ENCODE measurements at regions not wholly inside any gene's neighbourhood (a gene's known extent, or its start where the extent isn't known, plus 50 kb on each side); places are given as distances from the start of the nearest gene placed in this dataset.

DNA sequence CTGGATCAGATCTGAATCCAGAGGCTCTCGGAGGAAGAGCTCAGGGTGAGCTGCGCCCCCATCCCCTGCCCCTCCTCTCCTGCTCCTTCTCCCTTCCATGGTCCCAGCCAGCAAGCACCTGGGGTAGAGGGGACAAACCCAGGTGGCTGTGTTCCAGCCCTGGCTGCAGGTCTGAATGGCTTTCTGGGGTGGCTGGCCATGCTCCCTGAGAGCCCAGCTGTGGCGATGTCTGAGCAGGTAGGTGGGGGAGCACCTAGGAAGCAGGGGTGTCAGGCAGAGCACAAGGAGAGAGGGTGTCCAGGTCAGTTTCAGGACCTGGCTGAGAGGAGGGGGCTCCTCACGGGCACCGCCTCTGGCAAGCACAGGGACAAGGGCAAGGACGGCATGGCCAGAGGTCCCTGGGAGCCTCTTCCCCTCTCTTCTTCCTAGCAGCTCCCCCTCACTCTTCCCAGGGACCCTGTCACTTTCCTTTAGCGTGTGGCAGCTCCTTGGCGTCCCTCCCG is 310.0 kb downstream of the SEC14L1 start:
- DNase-seq = no peak

DNA sequence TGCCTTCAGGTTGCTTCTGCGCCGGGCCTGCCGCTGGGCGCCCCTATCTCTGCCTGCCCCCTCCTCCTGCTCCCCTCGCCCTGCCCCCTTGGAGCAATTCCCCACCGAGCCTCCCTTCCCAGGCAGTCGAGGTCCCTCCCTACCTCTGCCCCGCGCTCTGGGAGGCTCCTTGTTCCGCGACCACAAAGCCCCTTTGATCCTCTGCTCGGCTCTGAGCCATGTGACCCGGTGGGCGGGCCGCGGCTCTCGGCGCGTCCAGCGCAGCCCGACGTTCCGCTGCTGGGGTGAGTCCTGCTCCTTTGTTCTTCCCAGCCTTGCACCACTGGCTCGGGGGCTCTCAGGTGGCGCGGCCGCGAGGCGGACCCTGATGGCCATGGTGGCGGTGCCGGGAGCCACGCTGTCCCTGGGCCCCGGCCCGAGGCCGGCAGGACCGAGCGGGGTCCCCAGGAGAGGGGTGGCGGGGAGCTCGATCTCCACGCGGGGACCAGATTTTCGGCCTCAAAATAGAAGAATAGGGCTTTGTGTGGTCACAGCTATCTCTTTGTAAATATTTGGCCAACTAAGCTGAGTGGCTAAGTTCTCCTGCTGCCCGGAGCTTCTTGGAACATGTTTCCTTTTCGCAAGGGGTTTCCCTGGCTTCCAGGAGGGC is 310.6 kb downstream of the SEC14L1 start:
- DNase-seq = no peak

DNA sequence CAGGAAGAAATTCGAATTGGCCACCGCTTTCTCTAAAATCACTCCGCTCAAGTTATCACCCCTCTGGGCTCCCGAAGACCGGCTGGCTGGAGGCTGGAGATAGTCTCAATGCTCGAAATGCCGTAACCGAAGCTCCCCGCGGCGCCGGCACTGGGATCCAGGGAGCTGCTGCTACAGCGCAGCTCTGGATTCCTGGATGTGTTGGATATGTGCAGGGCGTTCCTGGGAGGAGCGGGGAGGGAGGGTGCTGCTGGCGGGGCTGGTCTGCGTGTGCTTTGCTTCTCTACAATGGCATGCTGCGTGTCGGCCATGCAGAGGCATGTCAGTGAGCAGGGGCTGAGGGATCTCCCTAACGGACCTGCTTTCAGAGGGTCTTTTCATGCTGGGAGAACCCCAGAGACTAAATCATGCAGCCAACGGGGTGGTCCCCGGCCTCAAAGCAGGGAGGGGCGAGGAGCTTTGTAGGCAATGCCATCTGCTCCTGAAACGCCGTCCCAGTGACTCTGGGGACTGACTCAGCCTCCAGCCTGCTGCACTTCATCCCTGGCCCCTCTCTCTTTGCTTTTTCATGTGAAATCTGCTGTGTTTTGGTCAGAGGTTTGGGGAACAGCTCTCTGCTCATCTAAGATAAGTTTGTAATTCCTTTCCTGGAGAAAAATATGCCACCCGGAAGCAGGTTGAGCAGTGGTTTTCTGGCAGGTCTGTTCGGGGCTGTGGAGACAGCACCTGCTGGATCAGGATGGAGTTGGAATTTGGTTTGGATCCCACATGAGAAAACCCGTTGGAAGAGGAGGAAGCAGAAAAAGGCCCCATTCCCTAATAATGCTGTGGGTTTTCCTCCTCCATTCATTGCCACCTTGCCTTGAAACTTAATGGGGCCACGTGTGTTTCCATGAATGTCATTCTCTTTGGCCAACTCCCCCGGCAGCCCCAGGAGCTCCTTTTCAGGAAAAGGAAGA is 311.4 kb downstream of the SEC14L1 start:
- no peak for DNase-seq

DNA sequence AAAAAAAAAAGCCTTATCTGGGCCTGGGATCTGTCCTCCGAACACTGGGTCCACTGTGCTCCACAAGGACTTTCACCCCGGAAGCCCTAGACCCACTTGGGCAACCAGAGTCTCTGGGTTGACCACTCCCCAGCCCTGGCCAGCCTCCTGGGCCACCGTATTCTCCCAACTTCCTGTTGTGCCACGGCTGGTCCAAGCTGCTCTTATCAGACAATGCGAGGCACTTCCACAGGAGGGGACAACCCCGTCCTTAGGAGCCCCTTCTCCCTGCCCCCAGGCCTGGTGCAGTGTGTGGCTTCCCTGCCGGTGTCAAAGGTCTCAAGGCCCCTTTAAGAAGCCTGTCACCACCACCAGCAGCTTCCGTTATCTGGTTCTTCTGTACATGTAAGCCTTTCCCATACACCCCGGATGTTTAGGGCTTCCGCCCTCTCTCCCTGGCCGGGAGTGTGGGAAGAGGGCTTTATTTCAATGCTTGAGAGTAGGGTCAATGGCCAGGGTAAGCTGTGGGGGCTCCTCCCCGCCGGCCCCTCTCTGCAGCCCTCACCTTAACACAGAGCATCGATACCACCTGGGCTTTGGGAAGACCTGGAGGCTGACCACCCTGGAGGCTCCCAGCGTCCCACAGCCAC is 313.0 kb downstream of the SEC14L1 start:
- no peak for DNase-seq

DNA sequence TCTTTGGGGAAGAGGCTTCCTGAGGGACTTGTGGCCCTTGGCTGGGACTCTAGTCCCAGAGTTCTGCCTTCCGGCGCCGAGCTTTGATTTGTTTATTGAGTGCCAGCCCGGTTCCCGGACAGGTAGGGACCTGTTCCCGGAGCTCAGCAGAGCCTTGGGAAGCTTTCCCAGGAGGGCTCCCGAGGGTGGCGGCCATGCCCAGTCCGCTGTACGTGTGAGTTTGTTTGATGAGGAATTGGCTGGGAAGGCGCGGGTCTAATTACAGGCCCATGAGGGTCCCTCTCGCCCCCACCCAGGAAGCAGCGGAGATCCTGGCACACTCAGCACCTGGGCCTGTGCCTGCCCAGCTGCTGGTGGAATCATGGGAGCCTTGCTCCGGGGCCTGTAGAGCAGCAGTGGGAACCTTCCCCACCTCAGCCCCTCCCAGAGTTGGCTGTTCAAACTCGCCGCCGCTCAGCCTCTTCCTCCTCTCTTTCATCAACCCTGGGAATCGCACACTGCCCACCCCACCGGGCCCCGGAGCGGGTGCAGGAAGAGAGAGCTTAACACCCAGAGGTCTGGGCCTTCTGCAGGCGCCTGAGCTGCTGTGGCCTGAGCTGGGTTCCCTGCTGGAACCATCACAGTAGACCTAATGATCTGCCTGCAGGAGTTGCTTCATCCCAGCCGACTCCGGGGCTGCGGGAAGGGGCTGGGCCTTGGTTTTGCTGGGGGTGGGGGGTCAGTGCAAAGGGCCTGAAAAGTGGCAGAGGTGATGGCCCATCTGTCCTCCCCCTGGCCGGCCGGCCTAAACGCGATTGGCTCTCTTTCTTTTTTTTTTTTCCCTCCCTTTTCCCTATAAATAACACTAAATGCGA is 313.7 kb downstream of the SEC14L1 start:
- DNase-seq = no peak

DNA sequence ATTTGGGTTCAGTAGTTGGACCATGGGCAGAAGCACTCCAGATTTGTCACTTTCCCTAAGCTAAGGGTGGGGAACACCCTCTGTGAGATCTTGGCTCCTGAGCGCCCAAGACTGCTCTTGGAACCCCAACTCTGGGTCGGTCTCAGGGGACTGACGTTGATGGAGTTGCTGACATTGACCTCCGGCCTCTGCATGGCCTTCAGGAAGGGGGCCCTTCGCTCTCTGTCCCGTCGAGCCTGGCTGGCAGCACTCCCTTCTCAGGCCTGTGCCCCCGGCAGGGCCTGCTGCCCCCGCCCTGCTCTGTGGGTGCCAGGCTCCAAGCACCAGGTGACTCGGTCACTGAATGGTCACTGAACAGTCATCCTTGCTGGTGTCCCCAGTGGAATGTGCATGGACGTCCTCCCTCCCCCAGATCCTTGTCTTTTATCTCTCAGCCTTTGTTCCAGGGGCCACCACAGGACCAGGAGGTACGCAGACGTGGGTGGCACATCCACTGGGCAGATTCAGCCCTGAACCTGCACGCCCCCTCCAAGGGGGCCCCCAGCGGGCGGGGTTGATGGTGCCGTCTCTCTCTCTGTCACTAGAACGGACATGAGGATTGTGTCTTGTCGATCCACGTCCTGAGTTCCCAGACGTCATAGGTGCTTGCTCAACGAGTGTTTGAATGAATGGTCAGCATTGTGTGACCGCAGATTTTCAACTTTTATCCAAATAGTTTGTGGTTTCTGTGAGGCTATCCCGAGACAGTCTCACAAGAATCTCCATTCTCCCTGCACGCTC is 314.5 kb downstream of the SEC14L1 start:
- no peak for DNase-seq

DNA sequence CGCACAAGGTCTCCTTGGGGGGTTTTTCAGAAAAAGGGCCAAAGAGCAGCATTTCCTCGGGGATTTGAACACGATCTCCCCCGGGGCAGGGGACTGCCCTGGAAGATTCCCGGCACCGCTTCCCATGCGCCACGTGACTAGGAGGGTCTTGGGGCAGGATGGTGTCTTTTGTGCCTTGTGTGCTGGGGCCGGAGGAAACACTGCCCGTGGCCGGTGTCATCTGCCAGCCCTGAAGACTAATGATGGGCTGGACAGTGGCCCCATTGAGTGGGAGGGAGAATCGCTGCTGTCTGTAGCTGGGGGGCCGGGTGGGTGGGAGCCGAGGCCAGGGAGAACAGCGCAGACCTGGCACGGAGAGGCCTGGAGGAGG is 315.1 kb downstream of the SEC14L1 start:
- DNase-seq = no peak

DNA sequence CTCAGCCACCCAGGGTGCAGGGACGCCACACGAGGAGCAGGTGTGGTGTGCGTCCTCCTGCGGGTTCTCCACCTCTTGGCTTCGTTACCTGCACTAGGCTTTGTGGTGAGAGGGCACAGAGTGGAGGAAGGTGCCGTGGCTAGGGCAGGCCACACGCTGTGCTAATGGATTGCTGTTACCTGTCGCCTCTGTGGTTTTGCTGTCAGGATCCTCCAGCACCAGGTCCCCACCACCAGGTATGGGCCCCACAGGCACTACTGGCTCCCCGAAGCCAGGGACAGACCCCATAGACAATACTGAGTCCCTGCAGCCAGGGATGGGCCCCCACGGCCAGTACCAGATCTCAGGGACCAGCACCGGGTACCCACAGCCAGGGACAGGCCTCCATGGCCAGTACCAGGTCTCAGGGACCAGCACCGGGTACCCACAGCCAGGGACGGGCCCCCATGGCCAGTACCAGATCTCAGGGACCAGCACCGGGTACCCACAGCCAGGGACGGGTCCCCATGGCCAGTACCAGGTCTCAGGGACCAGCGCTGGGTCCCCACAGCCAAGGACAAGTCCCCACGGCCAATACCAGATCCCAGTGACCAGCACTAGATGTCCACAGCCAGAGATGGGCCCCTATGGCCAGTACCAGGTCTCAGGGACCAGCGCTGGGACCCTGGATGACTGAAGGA is 315.6 kb downstream of the SEC14L1 start:
- DNase-seq = no peak

DNA sequence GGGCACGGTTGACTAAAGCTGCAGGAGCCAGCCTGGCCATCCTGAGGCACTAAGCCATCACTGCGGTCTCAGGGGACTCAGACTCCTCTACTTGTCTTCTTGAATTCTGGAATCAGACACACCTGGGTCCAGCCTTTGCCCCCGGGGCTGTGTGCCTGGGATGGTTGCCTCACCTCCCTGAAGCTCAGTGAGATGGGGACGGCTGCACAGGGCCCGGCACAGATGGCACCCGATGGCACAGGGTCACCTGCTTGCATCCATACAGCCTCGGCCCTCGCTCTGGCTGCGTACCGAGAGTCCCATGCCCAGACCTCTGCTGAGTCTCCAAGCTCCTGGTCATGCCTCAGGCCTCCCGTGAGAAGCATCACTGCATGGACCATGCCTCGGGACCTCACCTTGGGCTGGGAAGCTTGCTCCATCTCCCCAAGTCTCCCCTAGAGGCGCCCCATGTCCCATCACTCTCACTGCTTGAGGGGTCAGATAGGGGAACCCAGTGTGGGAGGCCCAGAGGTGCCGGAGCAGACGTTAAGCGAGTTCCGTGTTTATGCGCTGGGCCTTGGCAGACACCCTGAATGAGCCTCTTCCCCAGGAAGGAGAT is 316.3 kb downstream of the SEC14L1 start:
- DNase-seq = no peak

DNA sequence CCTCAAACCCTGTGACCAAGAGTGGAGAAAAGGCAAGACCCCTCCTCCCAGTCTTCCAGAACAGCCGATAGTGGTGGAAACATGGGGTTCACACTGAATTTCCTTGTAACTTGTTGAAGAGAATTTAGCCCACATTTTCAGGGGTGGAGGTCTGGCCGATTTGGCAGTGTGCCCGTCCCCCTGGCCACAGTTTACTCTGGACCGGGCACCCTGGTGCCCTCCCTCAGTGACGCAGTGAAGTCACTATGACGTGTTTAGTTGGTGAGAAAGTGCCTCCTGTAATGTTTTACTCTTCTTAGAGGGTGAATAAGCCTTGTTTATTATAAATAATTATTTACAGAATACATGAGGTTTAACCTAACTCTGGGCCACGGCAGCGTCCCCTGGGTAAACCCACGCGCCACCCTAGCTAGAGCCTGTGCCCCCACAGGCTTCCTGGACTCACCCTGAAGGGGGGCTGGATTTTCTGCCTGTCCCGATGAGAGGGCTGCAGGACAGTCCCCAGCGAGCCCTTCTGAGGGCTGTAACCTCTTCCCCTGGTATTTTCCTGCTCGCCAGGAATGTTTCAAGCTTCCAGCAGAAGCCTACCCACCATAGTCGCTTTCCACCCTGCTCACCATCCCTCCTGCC is 316.9 kb downstream of the SEC14L1 start:
- no peak for DNase-seq

DNA sequence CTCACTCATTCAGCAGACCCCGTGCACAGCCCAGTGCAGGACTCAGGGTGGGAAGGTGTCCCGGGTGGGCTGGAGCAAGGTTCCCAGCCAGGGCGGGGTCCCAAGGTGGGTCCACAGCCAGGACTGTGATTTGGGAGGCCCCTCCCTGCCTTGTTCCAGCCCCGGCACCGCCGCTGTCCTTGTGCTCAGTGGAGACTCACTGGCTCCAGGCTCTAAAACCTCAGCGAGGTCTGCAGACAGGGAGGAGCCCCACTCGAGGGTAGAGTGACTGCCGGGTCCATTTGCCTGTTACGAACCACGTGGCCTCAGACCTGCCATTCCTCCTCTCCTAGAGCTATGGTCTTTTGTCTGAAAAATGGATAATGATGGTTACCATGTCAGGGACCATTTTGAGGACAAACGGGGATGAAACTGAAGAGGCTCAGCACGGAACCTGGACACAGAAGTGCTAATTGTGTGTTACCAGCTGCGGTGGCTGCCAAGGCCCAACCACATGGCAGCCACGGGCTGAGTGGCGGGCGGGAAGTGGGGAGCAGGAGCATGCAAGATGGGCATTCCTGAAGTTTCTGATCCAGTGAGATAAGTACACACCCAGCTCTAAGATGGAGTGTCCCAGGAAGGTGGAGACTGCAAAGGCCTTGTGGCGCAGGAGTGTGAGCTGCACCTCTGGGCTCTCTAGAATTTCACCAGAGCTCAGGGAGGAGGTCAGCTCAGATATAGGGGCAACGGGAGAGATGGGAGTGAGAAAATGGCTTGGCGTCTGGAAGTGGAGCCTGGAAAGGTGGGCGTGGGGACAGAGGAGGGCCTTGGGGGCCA is 317.6 kb downstream of the SEC14L1 start:
- no peak for DNase-seq

DNA sequence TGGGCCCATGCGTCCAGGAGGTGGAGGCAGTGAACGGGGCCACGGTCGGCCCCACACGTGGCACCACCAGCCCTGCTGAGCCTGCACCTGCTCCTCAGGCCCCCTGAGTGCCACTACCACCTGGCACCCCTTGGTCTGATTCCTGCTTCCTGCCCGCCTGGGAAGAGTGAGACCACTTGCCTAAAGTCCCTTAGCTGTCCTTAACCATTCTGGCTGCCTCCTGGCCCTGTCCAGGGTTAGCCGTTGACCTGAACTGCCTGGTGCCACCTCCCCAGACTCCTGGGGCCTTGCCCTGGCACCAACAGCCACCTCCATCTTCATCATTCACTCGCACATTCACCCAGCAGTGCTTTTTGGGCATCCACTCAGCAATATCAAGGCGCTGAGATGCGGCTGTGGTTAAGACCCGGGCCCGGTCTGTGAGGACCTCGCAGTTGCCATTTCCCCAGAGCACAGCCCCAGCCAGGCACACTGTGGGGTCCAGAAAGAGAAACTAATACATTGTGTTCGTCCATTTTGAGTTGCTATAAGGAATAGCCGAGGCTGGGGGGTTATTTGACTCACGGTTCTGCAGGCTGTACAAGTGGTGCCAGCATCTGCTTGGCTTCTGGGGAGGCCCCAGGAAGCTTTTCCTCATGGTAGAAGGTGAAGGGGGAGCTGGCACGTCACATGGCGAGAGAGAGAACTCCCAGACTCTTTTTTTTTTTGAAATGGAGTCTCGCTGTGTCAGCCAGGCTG is 318.4 kb downstream of the SEC14L1 start:
- no peak for DNase-seq

DNA sequence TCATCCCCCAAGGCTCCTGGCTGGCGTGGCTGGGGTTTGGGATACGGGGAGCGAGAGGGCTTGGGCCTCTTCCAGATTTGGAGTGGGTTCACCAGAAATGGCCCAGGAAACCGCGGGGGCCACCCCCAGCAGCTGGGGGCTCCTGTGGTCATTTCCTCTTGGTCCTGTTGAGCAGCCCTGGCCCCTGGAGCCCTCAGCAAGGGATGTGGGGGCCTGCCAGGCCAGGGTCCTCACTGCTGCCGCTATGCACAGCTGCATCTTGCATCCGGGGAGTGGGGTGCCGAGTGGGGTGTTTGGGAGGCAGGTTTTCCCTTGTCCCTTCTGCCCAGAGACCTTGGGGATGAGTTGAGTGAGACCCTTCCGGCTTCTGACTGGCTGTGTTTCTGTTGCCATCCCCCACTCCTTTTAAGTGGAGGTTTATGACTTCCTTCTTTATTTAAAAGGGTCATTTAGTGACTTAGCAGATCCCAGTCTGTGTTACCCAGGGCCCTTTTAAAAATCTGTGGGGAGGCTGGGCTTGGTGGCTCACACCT is 319.8 kb downstream of the SEC14L1 start:
- DNase-seq = no peak

DNA sequence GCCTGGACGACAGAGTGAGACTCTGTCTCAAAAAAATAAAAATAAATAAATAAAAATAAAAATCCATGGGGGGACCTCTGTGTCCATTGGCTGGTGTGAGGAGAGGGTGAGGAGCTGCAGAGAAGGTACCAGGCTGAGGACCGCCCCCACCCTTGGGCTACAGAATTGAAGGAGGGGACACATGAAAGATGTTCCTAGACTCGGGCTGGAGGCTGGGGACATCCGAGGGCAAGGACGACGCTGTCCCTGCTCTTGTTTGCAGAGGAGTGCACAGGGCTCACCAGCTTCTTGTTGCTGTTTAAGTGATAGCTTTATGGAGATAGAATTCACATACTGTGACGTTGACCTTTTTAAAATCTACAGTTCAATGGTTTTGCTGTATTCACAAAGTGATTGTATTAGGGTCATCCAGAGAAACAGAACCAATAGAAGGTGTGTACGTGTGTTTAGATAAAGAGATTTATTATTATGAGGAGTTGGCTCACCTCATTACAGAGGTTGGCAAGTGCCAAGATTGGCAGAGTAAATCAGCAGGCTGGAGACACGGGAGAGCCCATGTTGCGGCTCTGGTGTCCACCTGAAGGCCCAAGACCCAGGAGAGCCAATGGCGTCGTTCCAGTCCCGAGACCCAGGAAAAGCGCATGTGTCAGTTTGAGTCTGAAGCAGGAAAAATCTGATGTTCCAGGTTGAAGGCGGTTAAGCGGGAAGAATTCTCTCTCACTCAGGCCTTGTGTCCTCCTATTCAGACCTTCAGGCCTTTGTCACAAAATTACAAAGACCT is 320.7 kb downstream of the SEC14L1 start:
- DNase-seq = no peak

DNA sequence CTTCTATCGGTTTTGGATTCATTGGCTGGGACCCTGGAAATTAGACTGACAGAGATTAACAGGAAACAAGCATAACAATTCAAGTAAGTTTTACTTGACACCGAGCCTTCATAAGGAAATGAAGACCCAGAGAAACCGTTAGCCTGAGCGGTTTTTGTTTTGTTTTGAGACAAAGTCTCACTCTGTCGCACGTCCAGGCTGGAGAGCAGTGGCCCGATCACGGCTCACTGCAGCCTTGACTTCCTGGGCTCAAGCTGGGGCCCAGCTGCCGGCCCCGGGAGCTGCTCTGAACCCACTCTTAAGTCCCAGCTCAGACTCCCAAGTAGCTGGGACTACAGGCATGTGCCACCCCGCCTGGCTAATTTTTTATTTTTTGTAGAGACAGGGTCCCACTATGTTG is 321.3 kb downstream of the SEC14L1 start:
- no peak for DNase-seq

DNA sequence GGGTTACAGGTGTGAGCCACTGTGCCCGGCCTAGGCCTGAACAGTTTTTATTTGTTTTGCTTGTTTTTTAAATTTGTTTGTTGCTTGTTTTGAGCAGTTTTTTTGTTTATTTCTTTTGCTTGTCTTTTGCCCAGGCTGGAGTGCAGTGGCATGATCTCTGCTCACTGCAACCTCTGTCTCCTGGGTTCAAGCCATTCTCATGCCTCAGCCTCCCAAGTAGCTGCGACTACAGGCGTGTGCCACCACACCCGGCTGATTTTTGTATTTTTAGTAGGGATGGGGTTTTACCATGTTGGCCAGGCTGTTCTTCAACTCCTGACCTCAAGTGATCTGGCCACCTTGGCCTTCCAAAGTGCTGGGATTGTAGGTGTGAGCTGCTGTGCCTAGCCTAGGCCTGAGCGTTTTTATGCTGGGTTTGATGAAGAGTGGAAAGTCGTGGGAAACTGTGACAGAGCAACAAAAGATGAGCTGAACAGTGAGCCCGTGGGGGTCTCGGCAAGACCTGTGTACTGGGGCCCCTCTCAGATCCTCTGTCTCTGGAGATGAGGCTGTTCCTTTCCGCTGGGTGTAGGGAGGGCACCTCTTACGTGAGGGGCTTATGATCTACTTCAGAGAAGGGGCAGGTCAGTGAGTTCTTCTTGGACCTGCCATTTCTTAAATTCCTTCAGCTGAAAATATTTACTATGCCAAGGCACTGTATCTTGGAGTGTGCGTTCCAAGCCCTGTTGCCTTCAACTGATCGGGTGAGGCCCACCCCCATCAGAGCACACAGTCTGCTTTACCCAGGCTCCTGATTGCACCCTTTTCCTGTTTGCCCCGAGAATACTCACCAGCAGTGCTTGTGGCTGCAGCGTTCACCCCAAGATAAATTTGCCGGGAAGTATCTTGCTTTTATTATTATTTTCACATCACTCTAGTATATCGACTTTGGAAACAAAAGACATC is 322.1 kb downstream of the SEC14L1 start:
- no peak for DNase-seq

DNA sequence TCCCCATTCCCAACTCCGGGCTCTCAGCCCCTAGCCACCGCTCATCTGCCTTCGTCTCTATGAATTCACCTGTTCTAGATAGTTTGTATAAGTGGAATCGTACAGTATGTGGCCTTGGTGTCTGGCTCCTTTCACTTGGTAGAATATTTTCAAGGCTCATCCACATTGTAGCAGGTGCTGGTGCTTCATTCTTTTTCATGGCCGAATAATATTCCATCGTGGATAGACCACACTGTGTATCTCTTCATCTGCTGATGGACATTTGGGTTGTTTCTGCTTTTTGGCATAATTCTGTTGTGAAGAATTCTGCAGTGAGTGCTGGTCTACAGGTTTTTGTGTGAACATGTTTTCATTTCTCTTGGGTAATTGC is 324.2 kb downstream of the SEC14L1 start:
- DNase-seq = no peak

All from NCI-H748 treated with DMSO at 0.1 percent for 48 hours (cell line).